A549 (cell line): ENCODE measurements at regions not wholly inside any gene's neighbourhood (a gene's known extent, or its start where the extent isn't known, plus 50 kb on each side); places are given as distances from the start of the nearest gene placed in this dataset.

Experiments used
- CBX8 ChIP-seq: fragments of 200-600 bp; sonication (generic); IDR thresholded peaks from 2 replicates; pipeline ENCODE4 v1.6.1; 2016
- CTCF ChIP-seq: fragments of >200 bp; sonication (Bioruptor Twin); formaldehyde crosslinking; IDR thresholded peaks from 3 replicates; pipeline ENCODE4 v1.5.1; 2016
- EHMT2 ChIP-seq: fragments of 200-600 bp; sonication (generic); IDR thresholded peaks from 2 replicates; pipeline ENCODE4 v1.6.1; 2016; ENCODE audit warnings: antibody characterized with exemption, low read depth, mild to moderate bottlenecking, moderate library complexity
- ELK1 ChIP-seq: fragments of 150-350 bp; IDR thresholded peaks from 2 replicates; pipeline ENCODE4 v1.6.1; 2014; ENCODE audit warnings: low read depth, mild to moderate bottlenecking, low read length
- EP300 ChIP-seq, 2 experiments: fragments of >200 bp; sonication (Bioruptor Twin); formaldehyde crosslinking; IDR thresholded peaks; 2 replicates in 1 of 2; 3 replicates in 1 of 2; pipeline ENCODE4 v1.6.1; 2016 to 2017
- HOXB13 ChIP-seq: fragments of 250-450 bp; sonication (Bioruptor Pico); IDR thresholded peaks from 2 replicates; pipeline ENCODE4 v1.5.0; 2020; ENCODE audit warnings: low read depth, mild to moderate bottlenecking, moderate library complexity
- POLR2A ChIP-seq: IDR thresholded peaks from 2 replicates; pipeline ENCODE4 v1.6.1; 2012; ENCODE audit warnings: mild to moderate bottlenecking, low read length
- RAD21 ChIP-seq, 2 experiments: fragments of >200 bp in 1 of 2; sonication (Bioruptor Twin) in 1 of 2; formaldehyde crosslinking in 1 of 2; IDR thresholded peaks in 1 of 2; conservative IDR thresholded peaks in 1 of 2; 2 replicates in 1 of 2; 3 replicates in 1 of 2; pipeline ENCODE4 v1.6.1; 2012 to 2018; ENCODE audit warnings: inconsistent platforms in 1 of 2
- USF2 ChIP-seq: fragments of 450-650 bp; IDR thresholded peaks from 2 replicates; pipeline ENCODE4 v1.6.1; 2014; ENCODE audit warnings: antibody characterized with exemption
- ZFP36 ChIP-seq: fragments of 450-650 bp; IDR thresholded peaks from 2 replicates; pipeline ENCODE4 v1.6.1; 2014; ENCODE audit warnings: borderline replicate concordance; ENCODE audit not compliant: partially characterized antibody

- TF ChIP-seq CTCF (no peak), ELK1 (no peak), EHMT2 (no peak), POLR2A (no peak), EP300 (IDR thresholded peaks at IDR 0.05) (no peak), CBX8 (no peak), ZFP36 (no peak), RAD21 (conservative IDR thresholded peaks at IDR 0.05 in 1 of 2, IDR thresholded peaks at IDR 0.05 in 1 of 2) (no peak), HOXB13 (CRISPR knock-in tag) (no peak), USF2 (no peak)
Measured at GRCh38 chr13:19069684-19070397, 111.8 kb downstream of the TUBA3C start.
